ENCODE measurements at regions not wholly inside any gene's neighbourhood (a gene's known extent, or its start where the extent isn't known, plus 50 kb on each side); places are given as distances from the start of the nearest gene placed in this dataset.

- TF ChIP-seq CTCF (conservative IDR thresholded peaks at IDR 0.05; ENCODE audit: low read depth, low read length) (no peak), EZH2 (IDR thresholded peaks at IDR 0.05; ENCODE audit: borderline replicate concordance, low read depth, low read length, poor library complexity, severe bottlenecking) (no peak)
Observed at GRCh38 chr20:48465271-48465670, 362.5 kb downstream of the PREX1 start.

All from A673 (cell line).